Naive thymus-derived CD4-positive, alpha-beta T cell (primary cell): ENCODE measurements at regions not wholly inside any gene's neighbourhood (a gene's known extent, or its start where the extent isn't known, plus 50 kb on each side); places are given as distances from the start of the nearest gene placed in this dataset.

ENCODE experiments used
- ATAC-seq: fragments of 150-1000 bp; cut with Tn5 transposase; 2 replicates; pipeline ENCODE4 v1.10.0; 2021; ENCODE audit warnings: mild to moderate bottlenecking, moderate library complexity
- CTCF ChIA-PET: fragments of 350-600 bp; sonication (Branson Sonifier 250); formaldehyde crosslinking; loops from one replicate; lab custom pipeline; 2021; ENCODE audit warnings: antibody characterized with exemption; lab: Charles Lee
- POLR2A ChIA-PET: fragments of 350-600 bp; sonication (Branson Sonifier 250); formaldehyde crosslinking; loops from one replicate; lab custom pipeline; 2021; ENCODE audit warnings: antibody characterized with exemption, inconsistent platforms; lab: Charles Lee
- DNase-seq, 9 donors: peaks; one replicate each; pipeline versions ENCODE4 v3.0.0 to v3.0.0-alpha.2; 2020 to 2022; ENCODE audit warnings: mixed read lengths in 1 of 9
- H3K27ac ChIP-seq: one replicate; pipeline ENCODE4 v1.7.0; 2013; ENCODE audit warnings: mild to moderate bottlenecking, low read depth, low read length, moderate library complexity
- H3K27me3 ChIP-seq, 2 donors: one replicate each; pipeline ENCODE4 v1.7.0; 2013; ENCODE audit warnings: low read length in 2 of 2, mild to moderate bottlenecking in 2 of 2, moderate library complexity in 2 of 2; ENCODE audit not compliant: control insufficient read depth in 2 of 2, insufficient read depth in 2 of 2
- H3K36me3 ChIP-seq, 3 experiments: 1 replicate in 2 of 3; 2 replicates in 1 of 3; pipeline ENCODE4 v1.7.0; 2013; ENCODE audit warnings: low read length in 3 of 3, mild to moderate bottlenecking in 3 of 3, moderate library complexity in 1 of 3; ENCODE audit not compliant: insufficient read depth in 3 of 3, control insufficient read depth in 2 of 3
- H3K4me1 ChIP-seq, 2 donors: one replicate each; pipeline ENCODE4 v1.7.0; 2013; ENCODE audit warnings: low read length in 2 of 2, mild to moderate bottlenecking in 2 of 2, moderate library complexity in 1 of 2; ENCODE audit not compliant: control insufficient read depth in 2 of 2, insufficient read depth in 2 of 2
- H3K4me3 ChIP-seq: 2 replicates; pipeline ENCODE4 v1.7.0; 2013; ENCODE audit warnings: mild to moderate bottlenecking, low read length
- H3K9me3 ChIP-seq, 3 experiments: 1 replicate in 2 of 3; 2 replicates in 1 of 3; pipeline ENCODE4 v1.7.0; 2013; ENCODE audit warnings: low read length in 3 of 3; ENCODE audit not compliant: control insufficient read depth in 2 of 3
- H3K27ac Mint-ChIP-seq, 9 donors: one replicate each; pipeline ENCODE4 v1.8.0; 2020 to 2022; ENCODE audit warnings: mixed read lengths in 9 of 9, mild to moderate bottlenecking in 8 of 9, moderate library complexity in 5 of 9, inconsistent platforms in 2 of 9
- H3K27me3 Mint-ChIP-seq, 5 donors: one replicate each; pipeline ENCODE4 v1.8.0; 2021 to 2022; ENCODE audit warnings: mixed read lengths in 5 of 5, mild to moderate bottlenecking in 1 of 5
- H3K36me3 Mint-ChIP-seq, 5 donors: one replicate each; pipeline ENCODE4 v1.8.0; 2020 to 2022; ENCODE audit warnings: mixed read lengths in 5 of 5, mild to moderate bottlenecking in 3 of 5, inconsistent platforms in 1 of 5
- H3K4me1 Mint-ChIP-seq, 7 donors: one replicate each; pipeline ENCODE4 v1.8.0; 2020 to 2022; ENCODE audit warnings: mixed read lengths in 7 of 7, mild to moderate bottlenecking in 3 of 7, inconsistent platforms in 1 of 7
- H3K4me3 Mint-ChIP-seq, 10 donors: one replicate each; pipeline ENCODE4 v1.8.0; 2020 to 2022; ENCODE audit warnings: mild to moderate bottlenecking in 10 of 10, mixed read lengths in 10 of 10, moderate library complexity in 6 of 10, inconsistent platforms in 2 of 10
- H3K9me3 Mint-ChIP-seq, 11 donors: one replicate each; pipeline ENCODE4 v1.8.0; 2020 to 2022; ENCODE audit warnings: mixed read lengths in 11 of 11, mild to moderate bottlenecking in 4 of 11, inconsistent platforms in 1 of 11, moderate library complexity in 1 of 11
- intact Hi-C, 2 donors: fragments of 100-400 bp; cut with micrococcal nuclease; formaldehyde crosslinking; loops; one replicate each; pipeline ENCODE4 v1.15.1; 2023

DNA sequence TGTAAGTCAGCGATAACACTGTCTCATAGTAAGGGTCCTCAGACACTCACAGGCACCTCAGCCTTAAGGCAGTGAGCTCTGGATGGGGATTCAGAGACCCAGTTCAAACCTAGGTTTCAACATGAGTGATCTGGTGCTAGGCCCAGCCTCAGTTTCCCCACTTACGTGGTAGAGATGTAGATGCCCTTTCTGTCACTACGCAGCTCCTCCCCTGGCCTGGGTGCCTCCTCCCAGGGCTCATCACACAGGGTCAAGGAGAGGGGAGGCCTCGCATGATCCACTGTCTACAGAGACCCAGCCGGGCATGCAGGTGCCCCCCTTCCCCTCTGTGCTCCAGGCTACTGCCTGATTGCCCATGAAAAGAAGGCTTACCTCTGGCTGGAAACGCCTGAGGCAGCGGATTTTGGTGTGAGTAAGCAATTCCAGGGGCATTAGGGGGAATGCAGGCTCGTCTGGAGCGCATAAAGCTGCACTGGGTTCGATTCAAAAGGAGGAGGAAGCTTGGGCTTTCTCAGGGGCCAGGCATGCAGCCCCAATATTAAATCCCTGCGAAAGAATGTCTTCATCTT lies 69.8 kb upstream of the ANKRD34C start:
- Mint-ChIP-seq H3K36me3 (peaks cover 0 to 4% (median 0%) of the 10 kb centered on the region in 5 donors), H3K27me3 (peaks cover 54 to 71% (median 65%) of the 10 kb centered on the region in 5 donors), H3K27ac (no peak overlapping the region), H3K4me1 (no peaks in the 10 kb centered on the region), H3K9me3 (peaks cover 0 to 15% (median 6%) of the 10 kb centered on the region in 11 donors), H3K4me3 (no peak overlapping the region)
- Histone ChIP-seq H3K36me3 (no peaks in the 10 kb centered on the region), H3K27me3 (no peaks in the 10 kb centered on the region), H3K9me3 (no peaks in the 10 kb centered on the region), H3K27ac (no peak overlapping the region), H3K4me3 (no peak overlapping the region), H3K4me1 (no peaks in the 10 kb centered on the region)
- DNase-seq (no peak), ATAC-seq (no peak)
- POLR2A ChIA-PET = no interaction called here
- intact Hi-C loops = no loop called here
- CTCF ChIA-PET = no interaction called here

GRCh38 chr15:79211481-79211880 lies 71.0 kb upstream of the ANKRD34C start:
- Histone ChIP-seq H3K4me1 (no peaks in the 10 kb centered on the region), H3K36me3 (no peaks in the 10 kb centered on the region), H3K4me3 (no peak overlapping the region), H3K27ac (no peak overlapping the region), H3K27me3 (no peaks in the 10 kb centered on the region), H3K9me3 (no peaks in the 10 kb centered on the region)
- ChIA-PET POLR2A (no interaction called here), CTCF (no interaction called here)
- no peak overlapping the region for H3K27ac Mint-ChIP-seq
- H3K9me3 Mint-ChIP-seq = peaks cover 0 to 4% (median 0%) of the 10 kb centered on the region in 11 donors
- ATAC-seq (no peak), DNase-seq (no peak)
- no peak overlapping the region for H3K4me3 Mint-ChIP-seq
- intact Hi-C loops = no loop called here
- H3K4me1 Mint-ChIP-seq = no peaks in the 10 kb centered on the region
- no peaks in the 10 kb centered on the region for H3K36me3 Mint-ChIP-seq
- peaks cover 51 to 72% (median 61%) of the 10 kb centered on the region in 5 donors for H3K27me3 Mint-ChIP-seq

GRCh38 chr15:79209690-79210089 lies 72.8 kb upstream of the ANKRD34C start:
- CTCF ChIA-PET = no interaction called here
- no peak overlapping the region for H3K27ac Mint-ChIP-seq
- H3K27me3 Mint-ChIP-seq = peaks cover 43 to 76% (median 56%) of the 10 kb centered on the region in 5 donors

GRCh38 chr15:79209116-79209515 lies 73.4 kb upstream of the ANKRD34C start:
- no peaks in the 10 kb centered on the region for H3K9me3 ChIP-seq
- POLR2A ChIA-PET = no interaction called here
- no peaks in the 10 kb centered on the region for H3K27me3 ChIP-seq

More at GRCh38 chr15:79209690-79210089, 72.8 kb upstream of the ANKRD34C start:
- ATAC-seq = no peak
- no peaks in the 10 kb centered on the region for H3K36me3 Mint-ChIP-seq
- DNase-seq = no peak
- Histone ChIP-seq H3K27me3 (no peaks in the 10 kb centered on the region), H3K4me3 (no peak overlapping the region), H3K27ac (no peak overlapping the region), H3K36me3 (no peaks in the 10 kb centered on the region), H3K9me3 (no peaks in the 10 kb centered on the region), H3K4me1 (no peaks in the 10 kb centered on the region)
- H3K9me3 Mint-ChIP-seq = no peaks in the 10 kb centered on the region
- H3K4me3 Mint-ChIP-seq = no peak overlapping the region
- POLR2A ChIA-PET = no interaction called here
- no peaks in the 10 kb centered on the region for H3K4me1 Mint-ChIP-seq
- intact Hi-C loops = no loop called here

DNA sequence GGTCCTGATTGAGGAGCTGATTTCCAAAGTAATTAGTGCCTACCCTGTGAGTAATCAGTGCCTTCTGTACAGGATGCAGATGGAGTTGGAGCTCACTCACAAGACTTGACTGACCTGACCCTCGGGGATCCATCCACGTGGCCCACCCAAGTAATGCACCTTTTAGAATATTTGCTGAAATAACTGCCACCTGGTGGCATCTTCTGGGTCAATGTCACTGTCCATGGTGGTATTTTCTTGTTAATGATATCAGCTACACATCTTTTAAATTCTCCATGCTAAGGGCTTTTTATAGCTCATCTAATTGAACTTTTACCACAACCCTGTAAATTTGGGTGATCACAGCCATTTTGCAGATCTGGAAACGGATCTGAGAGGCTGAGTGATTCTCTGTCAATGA lies 74.3 kb upstream of the ANKRD34C start:
- Mint-ChIP-seq H3K27me3 (peaks cover 43 to 72% (median 48%) of the 10 kb centered on the region in 5 donors), H3K27ac (no peak overlapping the region), H3K4me3 (no peak overlapping the region), H3K9me3 (no peaks in the 10 kb centered on the region), H3K4me1 (no peaks in the 10 kb centered on the region), H3K36me3 (no peaks in the 10 kb centered on the region)
- no peak for DNase-seq
- ChIA-PET POLR2A (no interaction called here), CTCF (interaction anchor here (1.2 to 1.6 kb wide), 2 partner anchors 9 to 23 kb away, joined by 3 to 4 read pairs; no protein-coding TSS in a partner anchor)
- H3K4me1 ChIP-seq = no peaks in the 10 kb centered on the region
- intact Hi-C loops = no loop called here
- no peaks in the 10 kb centered on the region for H3K27me3 ChIP-seq
- no peak overlapping the region for H3K27ac ChIP-seq
- no peaks in the 10 kb centered on the region for H3K36me3 ChIP-seq
- ATAC-seq = no peak
- H3K4me3 ChIP-seq = no peak overlapping the region
- no peaks in the 10 kb centered on the region for H3K9me3 ChIP-seq

More at GRCh38 chr15:79209116-79209515, 73.4 kb upstream of the ANKRD34C start:
- Mint-ChIP-seq H3K9me3 (no peaks in the 10 kb centered on the region), H3K4me3 (no peak overlapping the region), H3K4me1 (no peaks in the 10 kb centered on the region), H3K36me3 (no peaks in the 10 kb centered on the region), H3K27ac (no peak overlapping the region), H3K27me3 (peaks cover 46 to 76% (median 56%) of the 10 kb centered on the region in 5 donors)
- Histone ChIP-seq H3K4me1 (no peaks in the 10 kb centered on the region), H3K27ac (no peak overlapping the region), H3K4me3 (no peak overlapping the region), H3K36me3 (no peaks in the 10 kb centered on the region)
- intact Hi-C loops = no loop called here
- CTCF ChIA-PET = interaction anchor here (1.2 kb wide), 1 partner anchor 24 kb away, joined by 3 read pairs; no protein-coding TSS in a partner anchor
- ATAC-seq = no peak
- no peak for DNase-seq

DNA sequence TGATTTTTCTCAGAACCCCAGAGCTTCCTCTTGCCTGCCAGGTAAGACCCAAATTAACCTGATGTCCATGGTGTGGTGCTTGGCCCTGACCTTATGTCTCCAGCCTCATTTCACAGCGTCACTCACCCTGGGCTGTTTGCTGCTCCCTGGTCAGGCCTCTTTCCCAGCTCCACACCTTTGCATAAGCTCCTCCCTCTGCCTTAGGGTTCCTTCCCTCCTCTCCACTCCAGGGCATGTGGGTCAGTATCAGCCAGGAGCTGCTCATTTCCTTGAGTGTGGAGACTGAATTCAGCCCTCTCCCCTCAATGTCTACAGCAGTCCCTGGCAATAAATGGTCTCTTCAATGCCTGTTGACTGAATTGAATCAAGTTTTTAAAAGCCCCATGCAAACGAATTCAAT lies 75.6 kb upstream of the ANKRD34C start:
- Histone ChIP-seq H3K27ac (no peak overlapping the region), H3K4me1 (no peaks in the 10 kb centered on the region), H3K9me3 (no peaks in the 10 kb centered on the region), H3K4me3 (no peak overlapping the region), H3K36me3 (no peaks in the 10 kb centered on the region), H3K27me3 (no peaks in the 10 kb centered on the region)
- H3K27ac Mint-ChIP-seq = no peak overlapping the region
- no peak overlapping the region for H3K4me3 Mint-ChIP-seq
- ATAC-seq (no peak), DNase-seq (no peak)
- POLR2A ChIA-PET = no interaction called here
- H3K27me3 Mint-ChIP-seq = peaks cover 43 to 69% (median 52%) of the 10 kb centered on the region in 5 donors
- intact Hi-C loops = no loop called here
- CTCF ChIA-PET = no interaction called here
- no peaks in the 10 kb centered on the region for H3K36me3 Mint-ChIP-seq
- no peaks in the 10 kb centered on the region for H3K9me3 Mint-ChIP-seq
- no peaks in the 10 kb centered on the region for H3K4me1 Mint-ChIP-seq
